H1 (cell line): ENCODE measurements at regions not wholly inside any gene's neighbourhood (a gene's known extent, or its start where the extent isn't known, plus 50 kb on each side); places are given as distances from the start of the nearest gene placed in this dataset.

Source experiments
- CTCF ChIA-PET: fragments of 300-600 bp; sonication (Branson Sonifier 250); formaldehyde crosslinking; loops from one replicate; lab custom pipeline; 2021; ENCODE audit not compliant: partially characterized antibody; lab: Charles Lee
- POLR2A ChIA-PET: fragments of 300-600 bp; sonication (Branson Sonifier 250); formaldehyde crosslinking; loops from one replicate; lab custom pipeline; 2021; ENCODE audit warnings: inconsistent platforms; ENCODE audit not compliant: partially characterized antibody; lab: Charles Lee
- DNase-seq, 2 experiments: peaks; one replicate each; pipeline versions ENCODE4 v3.0.0 to v3.0.0-alpha.2; 2010 to 2022; ENCODE audit warnings: low spot score in 2 of 2, low read depth in 1 of 2, mixed read lengths in 1 of 2
- FAIRE-seq: peaks from 2 replicates; lab custom pipeline; 2011; peaks lifted over from hg19 to GRCh38; lab: Jason Lieb, UNC
- H2AFZ ChIP-seq: 2 replicates; pipeline ENCODE4 v1.8.1; 2012; ENCODE audit warnings: low read length, inconsistent platforms
- H2AK5ac ChIP-seq: 2 replicates; pipeline ENCODE4 v1.6.1; 2013; ENCODE audit warnings: low read depth, low read length
- H2BK120ac ChIP-seq: replicated peaks from 2 replicates; pipeline ENCODE3; 2013; ENCODE audit warnings: low read depth, low read length, inconsistent platforms
- H2BK12ac ChIP-seq: 2 replicates; pipeline ENCODE4 v1.6.1; 2013; ENCODE audit warnings: low read depth, low read length
- H2BK15ac ChIP-seq: 2 replicates; pipeline ENCODE4 v1.6.1; 2013; ENCODE audit warnings: low read length
- H2BK20ac ChIP-seq: 2 replicates; pipeline ENCODE4 v1.6.1; 2013; ENCODE audit warnings: low read length
- H2BK5ac ChIP-seq: 2 replicates; pipeline ENCODE4 v1.6.1; 2013; ENCODE audit warnings: low read depth, low read length
- H3K14ac ChIP-seq: 2 replicates; pipeline ENCODE4 v1.6.1; 2013; ENCODE audit warnings: inconsistent platforms; ENCODE audit not compliant: insufficient read length
- H3K18ac ChIP-seq: 2 replicates; pipeline ENCODE4 v1.6.1; 2013; ENCODE audit warnings: low read length; ENCODE audit errors: extremely low read depth
- H3K23ac ChIP-seq: 2 replicates; pipeline ENCODE4 v1.6.1; 2013; ENCODE audit warnings: inconsistent platforms; ENCODE audit not compliant: insufficient read length
- H3K23me2 ChIP-seq: 2 replicates; pipeline ENCODE4 v1.6.1; 2013; ENCODE audit warnings: low read depth, low read length
- H3K27ac ChIP-seq: 2 replicates; pipeline ENCODE4 v1.6.1; 2011; ENCODE audit warnings: low read depth, low read length, inconsistent platforms
- H3K27me3 ChIP-seq, 4 experiments: replicated peaks in 1 of 4; 1 replicate in 1 of 4; 2 replicates in 3 of 4; pipeline versions ENCODE4 v1.6.1 to v1.8.1; 2011 to 2013; ENCODE audit warnings: low read length in 3 of 4, mild to moderate bottlenecking in 3 of 4, inconsistent platforms in 2 of 4, mixed read lengths in 2 of 4, moderate library complexity in 1 of 4; ENCODE audit not compliant: control insufficient read depth in 3 of 4, insufficient read depth in 3 of 4; ENCODE audit errors: extremely low read depth in 1 of 4
- H3K36me3 ChIP-seq, 4 experiments: 2 replicates each; pipeline versions ENCODE4 v1.6.1 to v1.8.1; 2011 to 2013; ENCODE audit warnings: mild to moderate bottlenecking in 4 of 4, low read length in 3 of 4, moderate library complexity in 2 of 4, control low read depth in 1 of 4, inconsistent platforms in 1 of 4; ENCODE audit not compliant: insufficient read depth in 4 of 4, control insufficient read depth in 2 of 4
- H3K4ac ChIP-seq: replicated peaks from 2 replicates; pipeline ENCODE3; 2013; ENCODE audit warnings: low read length, low read depth, mixed read lengths, inconsistent platforms; ENCODE audit not compliant: insufficient read length
- H3K4me1 ChIP-seq, 4 experiments: replicated peaks in 1 of 4; 1 replicate in 1 of 4; 2 replicates in 3 of 4; pipeline versions ENCODE4 v1.6.1 to v1.8.1; 2011 to 2013; ENCODE audit warnings: low read length in 3 of 4, inconsistent platforms in 2 of 4, mixed read lengths in 1 of 4; ENCODE audit not compliant: insufficient read depth in 4 of 4, control insufficient read depth in 3 of 4
- H3K4me2 ChIP-seq, 2 experiments: 2 replicates each; pipeline versions ENCODE4 v1.6.1 to v1.8.1; 2011 to 2013; ENCODE audit warnings: low read depth in 2 of 2, low read length in 2 of 2, control low read depth in 1 of 2, inconsistent platforms in 1 of 2, mild to moderate bottlenecking in 1 of 2; ENCODE audit not compliant: insufficient read depth in 1 of 2
- H3K4me3 ChIP-seq, 4 experiments: fragments of 200-600, 300-600 bp in 1 of 4; sonication (generic), shearing (Covaris generic), sonication (Bioruptor Twin) in 1 of 4; 2 replicates each; pipeline versions ENCODE4 v1.5.1 to v1.8.1; 2011 to 2016; ENCODE audit warnings: low read length in 4 of 4, low read depth in 3 of 4, control low read depth in 2 of 4, inconsistent platforms in 2 of 4, mild to moderate bottlenecking in 2 of 4, mixed read lengths in 1 of 4, moderate library complexity in 1 of 4; ENCODE audit not compliant: insufficient read depth in 2 of 4; ENCODE audit errors: extremely low read depth in 1 of 4
- H3K56ac ChIP-seq: replicated peaks from 2 replicates; pipeline ENCODE3; 2013; ENCODE audit warnings: low read depth, mild to moderate bottlenecking, mixed read lengths, low read length, inconsistent platforms; ENCODE audit not compliant: insufficient read length
- H3K79me1 ChIP-seq: 2 replicates; pipeline ENCODE4 v1.6.1; 2013; ENCODE audit warnings: low read depth, low read length, control low read depth
- H3K79me2 ChIP-seq, 2 experiments: 2 replicates each; pipeline versions ENCODE4 v1.6.1 to v1.8.1; 2012 to 2013; ENCODE audit warnings: low read length in 2 of 2, mild to moderate bottlenecking in 2 of 2, inconsistent platforms in 1 of 2; ENCODE audit not compliant: insufficient read depth in 2 of 2, control insufficient read depth in 1 of 2
- H3K9ac ChIP-seq, 4 experiments: replicated peaks in 1 of 4; 1 replicate in 1 of 4; 2 replicates in 3 of 4; pipeline versions ENCODE4 v1.6.1 to v1.8.1; 2011 to 2013; ENCODE audit warnings: low read depth in 3 of 4, low read length in 3 of 4, control low read depth in 2 of 4, mild to moderate bottlenecking in 2 of 4, moderate library complexity in 2 of 4, inconsistent platforms in 1 of 4; ENCODE audit errors: extremely low read depth in 1 of 4
- H3K9me3 ChIP-seq, 2 experiments: 2 replicates each; pipeline versions ENCODE4 v1.6.1 to v1.8.1; 2012 to 2013; ENCODE audit warnings: mild to moderate bottlenecking in 2 of 2, moderate library complexity in 2 of 2, control low read depth in 1 of 2, inconsistent platforms in 1 of 2, low read depth in 1 of 2, low read length in 1 of 2, mixed read lengths in 1 of 2; ENCODE audit not compliant: insufficient read depth in 2 of 2
- H4K20me1 ChIP-seq, 2 experiments: replicated peaks in 1 of 2; 2 replicates each; pipeline versions ENCODE3 to v1.8.1; 2011 to 2013; ENCODE audit warnings: inconsistent platforms in 2 of 2, low read length in 2 of 2, mild to moderate bottlenecking in 1 of 2; ENCODE audit not compliant: insufficient read depth in 2 of 2, control insufficient read depth in 1 of 2
- H4K5ac ChIP-seq: 2 replicates; pipeline ENCODE4 v1.6.1; 2013; ENCODE audit warnings: low read length, low read depth, mixed read lengths, inconsistent platforms; ENCODE audit not compliant: insufficient read length
- H4K8ac ChIP-seq: 2 replicates; pipeline ENCODE4 v1.8.0; 2013; ENCODE audit warnings: mild to moderate bottlenecking, moderate library complexity, low read length, inconsistent platforms; ENCODE audit not compliant: insufficient read depth; ENCODE audit errors: extremely low read depth
- H4K91ac ChIP-seq: replicated peaks from 2 replicates; pipeline ENCODE3; 2013; ENCODE audit warnings: low read length, mixed read lengths, inconsistent platforms; ENCODE audit not compliant: insufficient read length
- ASH2L ChIP-seq: fragments of 200-600, 300-600 bp; sonication (generic); IDR thresholded peaks from one replicate; pipeline ENCODE4 v1.7.1; 2017; ENCODE audit warnings: low read length
- BACH1 ChIP-seq: IDR thresholded peaks from 2 replicates; pipeline ENCODE4 v1.6.1; 2012; ENCODE audit warnings: low read length, improper control_type of control experiment
- EZH2 ChIP-seq: fragments of 200-600 bp; sonication (generic); IDR thresholded peaks from 2 replicates; pipeline ENCODE4 v1.7.1; 2012; ENCODE audit warnings: low read depth, mild to moderate bottlenecking, moderate library complexity, low read length, inconsistent platforms; ENCODE audit not compliant: severe bottlenecking
- HDAC2 ChIP-seq, 2 experiments: fragments of 300-600 bp in 1 of 2; sonication (generic) in 1 of 2; IDR thresholded peaks; 2 replicates each; pipeline ENCODE4 v1.6.1; 2011 to 2012; ENCODE audit warnings: low read depth in 2 of 2, low read length in 2 of 2, mild to moderate bottlenecking in 2 of 2, moderate library complexity in 2 of 2, borderline replicate concordance in 1 of 2, inconsistent platforms in 1 of 2
- HDAC6 ChIP-seq: IDR thresholded peaks from one replicate; pipeline ENCODE4 v1.7.1; 2012; ENCODE audit warnings: low read depth, mild to moderate bottlenecking, inconsistent platforms, low read length, moderate library complexity
- JUND ChIP-seq: IDR thresholded peaks from 2 replicates; pipeline ENCODE4 v1.6.1; 2011; ENCODE audit warnings: mild to moderate bottlenecking, improper control_type of control experiment, low read length
- NRF1 ChIP-seq: IDR thresholded peaks from 2 replicates; pipeline ENCODE4 v1.6.1; 2011; ENCODE audit warnings: mild to moderate bottlenecking, low read depth, low read length, improper control_type of control experiment
- POLR2A ChIP-seq, 2 experiments: IDR thresholded peaks; 1 replicate in 1 of 2; 2 replicates in 1 of 2; pipeline ENCODE4 v1.6.1; 2011; ENCODE audit warnings: low read depth in 2 of 2, low read length in 2 of 2, mild to moderate bottlenecking in 2 of 2; ENCODE audit errors: control extremely low read depth in 1 of 2
- POLR2AphosphoS5 ChIP-seq: IDR thresholded peaks from 2 replicates; pipeline ENCODE4 v1.6.1; 2011; ENCODE audit warnings: low read depth, low read length
- SIN3A ChIP-seq, 2 experiments: IDR thresholded peaks in 1 of 2; conservative IDR thresholded peaks in 1 of 2; 2 replicates each; pipeline ENCODE4 v1.6.1; 2011 to 2012; ENCODE audit warnings: low read length in 2 of 2, improper control_type of control experiment in 1 of 2, low read depth in 1 of 2, mild to moderate bottlenecking in 1 of 2
- SIX5 ChIP-seq: IDR thresholded peaks from 2 replicates; pipeline ENCODE4 v1.6.1; 2011; ENCODE audit warnings: mild to moderate bottlenecking, low read depth, low read length
- ZNF274 ChIP-seq: IDR thresholded peaks from 2 replicates; pipeline ENCODE4 v1.7.0; 2012; ENCODE audit warnings: low read length, borderline replicate concordance; ENCODE audit errors: extremely low read depth
- WGBS, 2 experiments: shearing (Covaris generic) in 1 of 2; methylation state at CpG; one replicate each; pipeline versions ENCODE4 v1.1.6 to v1.1.7; 2013 to 2015; ENCODE audit warnings: low lambda C conversion rate in 2 of 2, mixed read lengths in 2 of 2, inconsistent platforms in 1 of 2, low coverage in 1 of 2, missing lambda C conversion rate in 1 of 2; ENCODE audit not compliant: insufficient replicate concordance in 2 of 2, insufficient coverage in 1 of 2, insufficient read length in 1 of 2; ENCODE audit errors: extremely low coverage in 1 of 2, missing lambda C conversion rate in 1 of 2; 5-methylcytosine and 5-hydroxymethylcytosine counted together
- TF ChIP-seq, protein P1 (sequence below): IDR thresholded peaks from 2 replicates; pipeline ENCODE4 v1.6.1; 2011; ENCODE audit warnings: low read depth, mild to moderate bottlenecking, low read length; ENCODE audit not compliant: insufficient read depth
- TF ChIP-seq, protein P2 (sequence below): IDR thresholded peaks from 2 replicates; pipeline ENCODE4 v1.6.1; 2012; ENCODE audit warnings: inconsistent platforms

DNA sequence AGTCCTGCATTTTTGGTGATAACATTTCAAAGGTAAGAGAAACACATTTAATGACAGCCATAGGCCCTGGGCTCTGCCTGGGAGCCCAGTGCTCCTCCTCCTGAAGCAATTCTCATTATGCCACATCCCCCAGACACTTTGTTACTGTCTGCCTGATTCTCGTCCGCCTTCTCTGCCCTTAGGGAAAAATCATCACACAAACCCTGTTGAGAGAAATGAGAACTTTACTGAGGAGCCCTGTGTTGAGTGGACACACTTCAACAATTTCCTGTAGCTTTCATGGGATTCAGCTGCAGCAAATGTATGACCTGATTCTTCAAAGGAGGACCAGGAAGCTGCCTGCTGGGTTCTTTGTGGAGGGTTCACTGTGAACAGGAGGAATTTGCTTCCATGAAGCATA is 566.5 kb upstream of the FRG1 start:
- no peak overlapping the region for H3K4me2 ChIP-seq
- H3K4ac ChIP-seq = no peak overlapping the region
- no peak overlapping the region for H2BK120ac ChIP-seq
- H3K36me3 ChIP-seq = no peaks in the 10 kb centered on the region
- DNase-seq (no peak), FAIRE-seq (no peak)
- H3K14ac ChIP-seq = no peak overlapping the region
- H2AFZ ChIP-seq = 0 out of 2 replicates have a peak overlapping the region, but pooled peaks have one; percentile 9
- no peak overlapping the region for H2BK20ac ChIP-seq
- no peaks in the 10 kb centered on the region for H3K79me2 ChIP-seq
- H2AK5ac ChIP-seq = no peak overlapping the region
- H3K56ac ChIP-seq = no peak overlapping the region
- H4K8ac ChIP-seq = no peak overlapping the region
- 90% methylated on average over 2 of the region's 2 CpGs; no CpG with 5 or more reads in 1 of the 2 experiments for WGBS, 2 experiments
- H3K23me2 ChIP-seq = no peaks in the 10 kb centered on the region
- no peak overlapping the region for H2BK15ac ChIP-seq
- ChIA-PET POLR2A (no interaction called here), CTCF (interaction anchor here (1.0 to 1.5 kb wide), 3 partner anchors 10 to 419 kb away, joined by 3 to 4 read pairs (median 3); no protein-coding TSS in a partner anchor)
- H3K23ac ChIP-seq = no peak overlapping the region
- H3K4me1 ChIP-seq = no peaks in the 10 kb centered on the region
- H3K4me3 ChIP-seq = no peak overlapping the region
- H3K79me1 ChIP-seq = no peaks in the 10 kb centered on the region
- H3K9ac ChIP-seq = no peak overlapping the region
- H3K27me3 ChIP-seq = no peaks in the 10 kb centered on the region
- no peak overlapping the region for H3K18ac ChIP-seq
- H4K5ac ChIP-seq = no peak overlapping the region
- no peak overlapping the region for H4K91ac ChIP-seq
- no peaks in the 10 kb centered on the region for H4K20me1 ChIP-seq
- no peak overlapping the region for H3K27ac ChIP-seq
- no peak overlapping the region for H2BK5ac ChIP-seq
- no peak overlapping the region for H2BK12ac ChIP-seq
- H3K9me3 ChIP-seq = no peaks in the 10 kb centered on the region
- TF ChIP-seq ZNF274 = no peak
- TF ChIP-seq HDAC2 (IDR thresholded peaks at IDR 0.05; ENCODE audit: borderline replicate concordance in 1 of 2, low read depth in 2 of 2, low read length in 2 of 2) = no peak
- no peak for TF ChIP-seq BACH1
- TF ChIP-seq SIX5 = no peak
- TF ChIP-seq, protein P1, sequence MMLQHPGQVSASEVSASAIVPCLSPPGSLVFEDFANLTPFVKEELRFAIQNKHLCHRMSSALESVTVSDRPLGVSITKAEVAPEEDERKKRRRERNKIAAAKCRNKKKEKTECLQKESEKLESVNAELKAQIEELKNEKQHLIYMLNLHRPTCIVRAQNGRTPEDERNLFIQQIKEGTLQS = no peak
- no peak for TF ChIP-seq SIN3A (conservative IDR thresholded peaks at IDR 0.05 in 1 of 2, IDR thresholded peaks at IDR 0.05 in 1 of 2; ENCODE audit: low read depth in 1 of 2, low read length in 2 of 2)
- no peak for TF ChIP-seq NRF1
- no peak for TF ChIP-seq HDAC6
- no peak for TF ChIP-seq EZH2
- TF ChIP-seq POLR2AphosphoS5 = no peak
- TF ChIP-seq, protein P2, sequence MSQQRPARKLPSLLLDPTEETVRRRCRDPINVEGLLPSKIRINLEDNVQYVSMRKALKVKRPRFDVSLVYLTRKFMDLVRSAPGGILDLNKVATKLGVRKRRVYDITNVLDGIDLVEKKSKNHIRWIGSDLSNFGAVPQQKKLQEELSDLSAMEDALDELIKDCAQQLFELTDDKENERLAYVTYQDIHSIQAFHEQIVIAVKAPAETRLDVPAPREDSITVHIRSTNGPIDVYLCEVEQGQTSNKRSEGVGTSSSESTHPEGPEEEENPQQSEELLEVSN = no peak
- TF ChIP-seq POLR2A (IDR thresholded peaks at IDR 0.05; ENCODE audit: control extremely low read depth in 1 of 2, low read depth in 2 of 2, low read length in 2 of 2) = no peak
- TF ChIP-seq ASH2L = no peak
- TF ChIP-seq JUND = no peak
